ENCODE measurements at regions not wholly inside any gene's neighbourhood (a gene's known extent, or its start where the extent isn't known, plus 50 kb on each side); places are given as distances from the start of the nearest gene placed in this dataset.

- DNase-seq, result no peak
Measured at GRCh38 chr2:238562446-238562845, 135.7 kb downstream of the ASB1 start.

- no peak for DNase-seq
Measured at GRCh38 chr2:238563551-238563950, 136.8 kb downstream of the ASB1 start.

GRCh38 chr2:238564286-238564920, 137.7 kb downstream of the ASB1 start:
- no peak for DNase-seq

- no peak for DNase-seq
Measured at GRCh38 chr2:238565031-238565430, 138.3 kb downstream of the ASB1 start.

GRCh38 chr2:238566001-238566645, 139.4 kb downstream of the ASB1 start:
- DNase-seq, result no peak

DNA sequence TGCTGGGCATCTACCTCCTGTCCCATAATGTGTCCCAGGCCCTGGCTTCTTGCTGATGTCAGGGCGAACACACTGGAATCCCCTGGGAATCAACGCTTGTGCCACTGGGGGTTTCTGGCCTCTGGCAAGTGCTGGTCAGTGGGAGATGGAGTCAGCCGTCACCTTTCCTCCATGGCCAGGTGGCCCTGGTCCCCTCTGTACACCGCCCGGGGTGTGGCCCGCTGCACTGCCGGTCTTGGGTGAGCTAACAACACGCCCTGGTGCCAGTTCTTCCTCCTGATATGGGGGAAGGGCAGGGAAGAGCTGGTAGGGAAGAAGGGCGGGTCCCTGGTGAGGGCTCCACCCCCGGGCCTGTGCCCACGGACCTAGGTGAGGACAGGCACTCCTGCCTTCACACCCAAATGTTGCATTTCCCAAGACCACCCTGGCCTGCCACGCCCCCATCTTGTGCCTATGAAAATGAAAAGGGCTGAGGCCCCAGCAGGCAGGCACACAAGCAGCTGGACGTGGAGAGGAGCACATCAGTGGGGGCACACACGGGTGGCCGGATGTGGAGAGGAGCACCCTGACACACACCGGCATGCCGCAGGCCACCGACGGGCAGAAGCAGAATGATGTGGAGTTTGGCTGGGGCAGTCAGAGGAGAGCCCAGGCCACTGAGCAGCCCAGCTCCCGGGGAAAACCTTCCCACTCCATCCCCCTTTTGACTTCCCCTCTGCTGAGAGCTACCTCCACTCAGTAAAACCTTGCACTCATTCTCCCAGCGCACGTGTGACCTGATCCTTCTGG, 140.5 kb downstream of the ASB1 start:
- no peak for DNase-seq

- DNase-seq, result no peak
Measured at GRCh38 chr2:238567996-238568395, 141.3 kb downstream of the ASB1 start.

- DNase-seq, result no peak
Measured at GRCh38 chr2:238568455-238569440, 142.0 kb downstream of the ASB1 start.

- no peak for DNase-seq
Measured at GRCh38 chr2:238569507-238570195, 142.9 kb downstream of the ASB1 start.

DNA sequence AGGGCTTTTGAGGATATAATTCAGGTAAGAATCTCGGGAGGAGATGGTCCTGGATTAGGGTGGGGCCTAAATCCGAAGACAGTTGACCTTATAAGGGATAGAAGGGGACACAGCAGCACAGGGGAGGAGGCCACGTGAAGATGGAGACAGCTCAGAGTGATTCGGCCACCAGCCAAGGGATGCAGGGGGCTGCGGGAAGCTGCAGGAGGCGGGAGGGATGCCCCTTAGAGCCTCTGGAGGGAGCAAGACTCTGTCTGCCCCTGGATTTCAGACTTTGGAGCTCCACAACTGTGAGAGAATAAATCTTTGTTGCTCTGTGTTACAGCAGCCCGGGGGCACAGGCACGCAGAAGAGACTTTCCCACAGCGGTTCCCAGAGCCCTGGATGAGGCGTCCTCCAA, 143.7 kb downstream of the ASB1 start:
- no peak for DNase-seq

- DNase-seq, result no peak
Measured at GRCh38 chr2:238570926-238571325, 144.2 kb downstream of the ASB1 start.

DNA sequence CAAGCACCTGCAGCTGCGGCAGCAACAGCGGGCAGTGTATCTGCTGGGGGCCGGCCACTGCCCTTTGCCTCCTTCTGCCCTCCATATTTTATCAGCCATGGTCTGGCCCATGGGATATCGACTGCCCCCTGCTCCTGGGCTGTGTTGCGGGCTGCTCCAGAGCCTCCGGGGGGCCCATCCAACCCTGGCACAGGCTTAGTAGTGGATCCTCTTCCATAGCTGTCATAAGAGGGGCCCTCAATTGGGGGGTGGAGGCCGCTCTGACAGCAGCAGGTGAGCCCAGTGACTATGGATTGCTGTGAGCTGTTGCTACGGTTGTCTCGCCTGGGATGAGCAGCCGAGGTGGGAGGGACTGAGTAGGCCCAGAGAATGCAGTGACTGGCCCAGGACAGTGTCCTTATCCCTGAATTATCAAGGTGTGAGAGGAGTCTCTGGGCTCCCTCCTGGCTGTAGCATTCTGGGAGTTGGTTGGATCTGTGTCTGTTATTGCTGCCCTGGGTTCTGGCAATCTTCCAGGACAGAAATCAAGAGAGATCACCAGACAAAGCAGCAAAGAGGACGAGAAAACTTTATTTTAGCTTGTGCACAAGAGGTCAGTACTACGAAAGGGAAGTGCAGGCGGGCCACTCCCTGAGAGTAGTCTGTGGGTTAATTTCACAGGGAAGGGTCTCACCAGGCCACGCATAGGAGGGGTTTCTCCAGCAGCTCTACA, 145.1 kb downstream of the ASB1 start:
- no peak for DNase-seq

- DNase-seq, result no peak
Measured at GRCh38 chr2:238573065-238573778, 146.5 kb downstream of the ASB1 start.

DNA sequence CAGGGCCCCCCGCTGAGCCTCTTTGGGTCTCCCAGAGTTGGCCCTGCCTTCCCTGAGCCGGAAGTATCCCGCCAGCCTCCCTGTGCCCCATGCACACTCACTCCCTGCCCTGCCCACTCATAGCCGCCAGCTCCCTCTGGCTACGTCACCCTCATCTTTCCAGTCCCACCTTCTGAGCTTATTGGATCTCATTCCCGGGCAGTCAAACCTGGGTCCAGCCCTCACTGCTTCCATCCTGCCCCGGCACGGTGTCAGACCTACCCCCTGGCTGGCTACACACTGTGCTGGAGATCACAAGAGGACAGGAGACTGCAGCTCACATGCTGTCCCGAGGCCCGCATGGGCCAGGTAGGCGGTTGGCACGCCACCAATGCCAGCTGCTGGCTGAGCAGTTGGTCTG, 147.2 kb downstream of the ASB1 start:
- no peak for DNase-seq

DNA sequence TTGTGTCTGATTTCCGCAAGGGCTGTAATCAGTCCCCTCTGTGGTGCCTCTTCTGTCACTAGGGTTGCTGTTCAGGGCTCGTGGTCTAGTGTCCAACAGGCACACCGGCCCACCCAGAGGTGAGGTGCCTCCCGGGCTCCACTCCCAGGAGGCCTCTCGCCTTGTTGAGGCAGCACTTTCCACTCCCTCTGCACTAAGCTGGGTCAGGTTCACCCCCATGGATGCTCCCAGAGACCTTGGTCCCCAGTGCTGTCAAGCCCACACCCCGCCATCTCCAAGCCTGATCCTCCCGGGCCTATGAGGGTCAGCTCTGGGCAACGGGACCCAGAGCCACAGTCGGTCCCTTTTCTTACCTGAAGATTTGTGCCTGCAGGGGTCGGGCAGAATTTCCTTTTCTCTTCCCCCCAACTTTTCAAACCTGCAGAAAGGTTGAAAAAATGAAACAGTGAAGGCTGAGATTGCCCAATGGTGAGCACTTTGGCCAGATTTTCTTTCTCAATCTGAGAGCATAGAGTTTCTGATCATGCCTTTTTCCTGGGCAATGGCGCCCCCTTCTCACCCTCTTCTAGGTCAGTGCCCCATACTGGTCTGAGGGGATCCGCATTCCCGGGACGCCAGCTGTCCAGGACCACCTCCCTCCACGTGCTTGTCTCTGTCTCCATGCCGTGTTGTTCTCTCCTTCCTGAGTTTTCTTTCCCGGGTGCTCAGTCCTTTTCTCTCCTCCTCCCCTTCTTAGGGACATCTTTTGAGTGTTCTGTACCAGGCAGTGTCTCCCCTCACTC, 148.0 kb downstream of the ASB1 start:
- DNase-seq, result no peak

DNA sequence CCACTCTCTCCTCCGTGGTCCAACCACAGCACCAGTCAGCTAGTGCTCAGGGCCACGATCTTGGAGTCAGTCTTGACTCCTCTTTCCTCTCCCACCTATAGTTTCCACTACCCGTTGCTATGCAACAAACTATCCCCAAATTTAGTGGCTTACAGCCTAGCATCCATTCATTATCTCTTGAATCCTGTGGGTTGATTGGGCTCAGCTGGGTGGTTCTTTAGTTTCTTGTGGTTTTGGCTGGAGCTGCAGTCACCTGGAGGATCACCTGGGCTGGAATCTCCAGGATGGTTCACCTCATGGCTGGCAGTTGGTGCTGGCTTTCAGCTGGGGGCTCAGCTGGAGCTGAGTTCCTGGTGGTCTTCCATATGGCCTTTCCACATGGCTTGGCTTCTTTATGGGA, 149.9 kb downstream of the ASB1 start:
- DNase-seq, result no peak

DNA sequence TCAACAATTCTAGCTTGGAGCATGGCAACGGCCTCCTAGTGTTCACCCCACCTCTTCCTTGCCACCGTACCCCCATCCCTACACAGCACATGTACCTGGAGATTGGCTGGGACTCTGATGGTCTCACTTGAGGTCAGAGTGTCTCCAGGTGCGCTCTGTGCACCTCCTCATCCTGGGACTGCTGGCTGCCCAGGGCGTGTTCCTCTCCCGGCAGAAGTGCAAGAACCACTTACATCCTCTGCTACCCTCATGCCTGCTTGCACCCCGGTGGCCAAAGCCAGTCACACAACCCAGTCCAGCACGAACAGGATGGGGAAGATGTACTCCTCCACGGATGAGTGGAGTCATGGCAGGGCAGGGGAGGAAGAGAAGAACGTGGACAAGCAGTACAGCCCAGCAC, 151.5 kb downstream of the ASB1 start:
- no peak for DNase-seq

DNA sequence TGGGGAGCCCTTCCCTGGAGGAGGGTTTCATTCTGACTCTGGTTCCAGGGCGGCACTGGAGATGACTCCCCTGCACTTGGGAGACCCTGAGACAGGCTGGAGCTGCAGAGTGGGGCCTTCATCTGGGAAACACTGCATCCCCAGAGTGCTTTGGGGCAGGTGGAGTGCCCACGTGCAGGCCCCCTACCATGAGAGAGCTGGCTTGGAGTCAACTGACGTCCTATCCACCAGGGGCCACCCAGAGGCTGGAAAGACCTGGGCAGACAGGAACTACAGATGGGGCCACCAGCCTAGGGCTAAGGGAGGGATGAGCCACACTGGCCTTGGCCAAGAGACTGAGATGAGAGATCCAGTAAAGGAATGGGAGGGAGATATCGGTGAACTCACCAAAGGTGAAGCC, 153.8 kb downstream of the ASB1 start:
- no peak for DNase-seq

DNA sequence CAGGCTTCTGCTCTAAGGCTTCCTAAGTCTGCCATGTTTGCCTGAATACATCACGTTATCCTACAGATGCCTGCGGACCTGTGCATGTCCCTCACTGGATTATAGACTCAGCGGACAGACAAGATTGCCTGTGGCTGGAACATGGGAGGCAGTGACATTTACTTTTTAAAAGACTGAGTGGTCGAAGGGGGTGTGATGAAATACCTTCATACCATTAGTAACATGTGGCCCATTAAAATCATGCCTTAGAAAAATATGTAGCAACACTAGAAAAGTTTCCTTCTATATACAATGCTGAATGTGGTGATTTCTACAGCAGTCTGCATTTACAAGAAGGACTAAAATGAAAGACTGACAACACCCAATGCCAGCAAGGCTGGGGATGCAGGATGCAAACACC, 154.4 kb downstream of the ASB1 start:
- DNase-seq, result no peak

- no peak for DNase-seq
Measured at GRCh38 chr2:238582159-238582558, 155.4 kb downstream of the ASB1 start.

Data from NCI-H1092 treated with DMSO at 0.1 percent for 48 hours (cell line).